ENCODE measurements at regions not wholly inside any gene's neighbourhood (a gene's known extent, or its start where the extent isn't known, plus 50 kb on each side); places are given as distances from the start of the nearest gene placed in this dataset.
"Not testable (repeated sequence)": the region's sequence is repeated elsewhere in the genome, so short reads cannot be mapped to it uniquely, and the experiment has no call there.

- H3K4me1 ChIP-seq (ENCODE audit: low read depth, poor library complexity, severe bottlenecking) = peaks cover 45% of the 10 kb centered on the region
- not testable (repeated sequence) for H3K27me3 ChIP-seq (ENCODE audit: insufficient read depth, low read depth); H2AFZ ChIP-seq (ENCODE audit: low read depth); H3K4me3 ChIP-seq (IDR thresholded peaks at IDR 0.05; ENCODE audit: insufficient read depth, low read depth, low read length); H3K79me2 ChIP-seq (ENCODE audit: insufficient read depth, low read depth); H4K20me1 ChIP-seq (ENCODE audit: insufficient read depth); H3K36me3 ChIP-seq (ENCODE audit: insufficient read depth)
- peak overlapping the region; percentile 51; the same call in 1 of the 2 replicates for H3K9ac ChIP-seq
- peak overlapping the region; percentile 91 for H3K27ac ChIP-seq
- H3K4me2 ChIP-seq = peak overlapping the region; percentile 68
These were observed 173.3 kb downstream of the TMEM121 start for GRCh38 chr14:105699706-105700105.

GRCh38 chr14:105700146-105700545 is 173.8 kb downstream of the TMEM121 start:
- H3K36me3 ChIP-seq (ENCODE audit: insufficient read depth); H3K79me2 ChIP-seq (ENCODE audit: insufficient read depth, low read depth); H2AFZ ChIP-seq (ENCODE audit: low read depth); H3K27me3 ChIP-seq (ENCODE audit: insufficient read depth, low read depth); H4K20me1 ChIP-seq (ENCODE audit: insufficient read depth); H3K4me3 ChIP-seq (IDR thresholded peaks at IDR 0.05; ENCODE audit: insufficient read depth, low read depth, low read length): not testable (repeated sequence)
- Histone ChIP-seq H3K4me1 (ENCODE audit: low read depth, poor library complexity, severe bottlenecking) (peaks cover 40% of the 10 kb centered on the region), H3K9ac (peak overlapping the region; percentile 51; the same call in 1 of the 2 replicates), H3K4me2 (peak overlapping the region; percentile 68; the same call in 1 of the 2 replicates), H3K27ac (peak overlapping the region; percentile 91)

GRCh38 chr14:105700622-105701288 is 174.4 kb downstream of the TMEM121 start:
- H3K27ac ChIP-seq = peak overlapping the region; percentile 91
- peak overlapping the region; percentile 68; the same call in 1 of the 2 replicates for H3K4me2 ChIP-seq
- no peak overlapping the region for H3K4me3 ChIP-seq (IDR thresholded peaks at IDR 0.05; ENCODE audit: insufficient read depth, low read depth, low read length)
- peaks cover 38% of the 10 kb centered on the region for H3K4me1 ChIP-seq (ENCODE audit: low read depth, poor library complexity, severe bottlenecking)
- TF ChIP-seq CTCF (conservative IDR thresholded peaks at IDR 0.05; ENCODE audit: low read depth, low read length) = no peak
- H2AFZ ChIP-seq (ENCODE audit: low read depth) = no peak overlapping the region
- H3K79me2 ChIP-seq (ENCODE audit: insufficient read depth, low read depth) = no peaks in the 10 kb centered on the region
- H3K9ac ChIP-seq = peak overlapping the region; percentile 51; the same call in 1 of the 2 replicates
- no peaks in the 10 kb centered on the region for H3K36me3 ChIP-seq (ENCODE audit: insufficient read depth)
- H3K27me3 ChIP-seq (ENCODE audit: insufficient read depth, low read depth) = no peaks in the 10 kb centered on the region
- no peaks in the 10 kb centered on the region for H4K20me1 ChIP-seq (ENCODE audit: insufficient read depth)

- TF ChIP-seq CTCF (conservative IDR thresholded peaks at IDR 0.05; ENCODE audit: low read depth, low read length) = no peak
- H3K36me3 ChIP-seq (ENCODE audit: insufficient read depth) = no peaks in the 10 kb centered on the region
- H2AFZ ChIP-seq (ENCODE audit: low read depth) = no peak overlapping the region
- peak overlapping the region; percentile 36; the same call in 1 of the 2 replicates for H3K9ac ChIP-seq
- peaks cover 38% of the 10 kb centered on the region for H3K4me1 ChIP-seq (ENCODE audit: low read depth, poor library complexity, severe bottlenecking)
- no peak overlapping the region for H3K4me3 ChIP-seq (IDR thresholded peaks at IDR 0.05; ENCODE audit: insufficient read depth, low read depth, low read length)
- no peaks in the 10 kb centered on the region for H3K27me3 ChIP-seq (ENCODE audit: insufficient read depth, low read depth)
- peak overlapping the region; percentile 44; the same call in 1 of the 2 replicates for H3K4me2 ChIP-seq
- no peaks in the 10 kb centered on the region for H4K20me1 ChIP-seq (ENCODE audit: insufficient read depth)
- no peaks in the 10 kb centered on the region for H3K79me2 ChIP-seq (ENCODE audit: insufficient read depth, low read depth)
- H3K27ac ChIP-seq = peak overlapping the region; percentile 91
These were observed 175.3 kb downstream of the TMEM121 start for GRCh38 chr14:105701456-105702274.

GRCh38 chr14:105702275-105702817 is 176.0 kb downstream of the TMEM121 start:
- peak overlapping the region; percentile 91 for H3K27ac ChIP-seq
- H2AFZ ChIP-seq (ENCODE audit: low read depth) = no peak overlapping the region
- H3K27me3 ChIP-seq (ENCODE audit: insufficient read depth, low read depth) = no peaks in the 10 kb centered on the region
- TF ChIP-seq CTCF (conservative IDR thresholded peaks at IDR 0.05; ENCODE audit: low read depth, low read length) = no peak
- H3K9ac ChIP-seq = no peak overlapping the region; the same call in 1 of the 2 replicates
- H3K4me1 ChIP-seq (ENCODE audit: low read depth, poor library complexity, severe bottlenecking) = peaks cover 34% of the 10 kb centered on the region
- H3K36me3 ChIP-seq (ENCODE audit: insufficient read depth) = no peaks in the 10 kb centered on the region
- no peak overlapping the region for H3K4me3 ChIP-seq (IDR thresholded peaks at IDR 0.05; ENCODE audit: insufficient read depth, low read depth, low read length)
- H3K4me2 ChIP-seq = no peak overlapping the region; the same call in 1 of the 2 replicates
- no peaks in the 10 kb centered on the region for H4K20me1 ChIP-seq (ENCODE audit: insufficient read depth)
- H3K79me2 ChIP-seq (ENCODE audit: insufficient read depth, low read depth) = no peaks in the 10 kb centered on the region

- H3K4me1 ChIP-seq (ENCODE audit: low read depth, poor library complexity, severe bottlenecking) = peaks cover 29% of the 10 kb centered on the region
- H3K4me2 ChIP-seq; H3K36me3 ChIP-seq (ENCODE audit: insufficient read depth); H3K27me3 ChIP-seq (ENCODE audit: insufficient read depth, low read depth); H3K79me2 ChIP-seq (ENCODE audit: insufficient read depth, low read depth); H2AFZ ChIP-seq (ENCODE audit: low read depth); H4K20me1 ChIP-seq (ENCODE audit: insufficient read depth); H3K9ac ChIP-seq; H3K27ac ChIP-seq; H3K4me3 ChIP-seq (IDR thresholded peaks at IDR 0.05; ENCODE audit: insufficient read depth, low read depth, low read length): not testable (repeated sequence)
These were observed 176.8 kb downstream of the TMEM121 start for GRCh38 chr14:105703044-105703665.

- H4K20me1 ChIP-seq (ENCODE audit: insufficient read depth); H3K9ac ChIP-seq; H2AFZ ChIP-seq (ENCODE audit: low read depth); H3K4me2 ChIP-seq; H3K27me3 ChIP-seq (ENCODE audit: insufficient read depth, low read depth); H3K79me2 ChIP-seq (ENCODE audit: insufficient read depth, low read depth); H3K4me3 ChIP-seq (IDR thresholded peaks at IDR 0.05; ENCODE audit: insufficient read depth, low read depth, low read length); H3K27ac ChIP-seq; H3K36me3 ChIP-seq (ENCODE audit: insufficient read depth): not testable (repeated sequence)
- peaks cover 27% of the 10 kb centered on the region for H3K4me1 ChIP-seq (ENCODE audit: low read depth, poor library complexity, severe bottlenecking)
These were observed 177.7 kb downstream of the TMEM121 start for GRCh38 chr14:105704091-105704490.
